Non-pigmented ciliary epithelial cell (primary cell): ENCODE measurements at regions not wholly inside any gene's neighbourhood (a gene's known extent, or its start where the extent isn't known, plus 50 kb on each side); places are given as distances from the start of the nearest gene placed in this dataset.
"Not testable (repeated sequence)": the region's sequence is repeated elsewhere in the genome, so short reads cannot be mapped to it uniquely, and the experiment has no call there.

ENCODE experiments used
- DNase-seq: peaks from one replicate; pipeline ENCODE4 v3.0.0-alpha.2; 2010; ENCODE audit warnings: low read depth

- DNase-seq: not testable (repeated sequence)
Observed at GRCh38 chr9:66832222-66832621, 68.3 kb upstream of the ZNF658 start.

DNA sequence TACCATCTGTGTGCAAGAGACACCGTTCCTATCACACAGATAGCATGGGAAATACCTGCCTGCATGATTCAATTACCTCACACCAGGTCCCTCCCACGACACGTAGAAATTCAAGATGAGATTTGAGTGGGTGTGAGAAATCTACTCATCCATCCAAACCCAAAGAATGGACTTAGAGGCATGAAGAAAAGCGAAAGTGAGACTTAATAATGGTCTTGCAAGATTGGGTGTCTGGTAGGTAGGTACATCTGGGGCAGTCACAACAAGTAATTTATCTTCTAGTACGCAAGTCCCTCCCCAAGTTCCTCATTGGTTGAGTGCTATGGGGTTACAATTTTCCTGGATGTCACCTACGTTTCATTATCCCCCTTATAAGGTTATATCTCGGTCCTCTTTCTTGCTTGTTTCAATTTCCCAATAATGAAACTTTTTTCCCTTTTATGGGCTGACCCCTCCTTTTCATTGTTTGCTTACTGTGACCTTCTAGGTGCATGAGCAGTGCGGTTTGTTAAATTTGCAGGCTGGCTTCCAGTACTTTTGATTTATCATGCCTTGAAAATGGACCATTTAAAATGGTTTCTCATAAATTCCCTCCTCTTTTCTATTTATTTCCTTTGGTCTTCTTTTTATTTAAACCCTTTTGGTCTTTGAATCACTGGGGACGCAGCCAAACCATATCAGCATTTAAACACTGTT lies 63.1 kb upstream of the ZNF658 start:
- not testable (repeated sequence) for DNase-seq
